ENCODE measurements at regions not wholly inside any gene's neighbourhood (a gene's known extent, or its start where the extent isn't known, plus 50 kb on each side); places are given as distances from the start of the nearest gene placed in this dataset.

GRCh38 chr1:58000116-58000515 is 546.4 kb downstream of the OMA1 start:
- H3K36me3 Mint-ChIP-seq (ENCODE audit: low read depth), result no peaks in the 10 kb centered on the region
- peaks cover 43% of the 10 kb centered on the region for H3K9me3 Mint-ChIP-seq
- DNase-seq, result no peak
- no peak overlapping the region for H3K4me3 Mint-ChIP-seq
- TF ChIP-seq CTCF (IDR thresholded peaks at IDR 0.05), result no peak
- no peaks in the 10 kb centered on the region; the same call in 1 of the 2 replicates for H3K27me3 Mint-ChIP-seq (ENCODE audit: insufficient read depth)
- no peak overlapping the region for H3K27ac Mint-ChIP-seq
- H3K4me1 Mint-ChIP-seq (ENCODE audit: low read depth), result no peaks in the 10 kb centered on the region

GRCh38 chr1:57996400-57996799 is 550.1 kb downstream of the OMA1 start:
- TF ChIP-seq CTCF (IDR thresholded peaks at IDR 0.05), result no peak
- Mint-ChIP-seq H3K27me3 (ENCODE audit: insufficient read depth) (no peaks in the 10 kb centered on the region), H3K36me3 (ENCODE audit: low read depth) (peaks cover 6% of the 10 kb centered on the region; the same call in 1 of the 2 replicates), H3K9me3 (peaks cover 41% of the 10 kb centered on the region), H3K27ac (no peak overlapping the region), H3K4me1 (ENCODE audit: low read depth) (no peaks in the 10 kb centered on the region), H3K4me3 (no peak overlapping the region)
- no peak for DNase-seq

- no peak overlapping the region for H3K4me3 Mint-ChIP-seq
- no peak for TF ChIP-seq CTCF (IDR thresholded peaks at IDR 0.05)
- H3K9me3 Mint-ChIP-seq, result peaks cover 47% of the 10 kb centered on the region
- H3K27ac Mint-ChIP-seq, result no peak overlapping the region
- no peaks in the 10 kb centered on the region for H3K27me3 Mint-ChIP-seq (ENCODE audit: insufficient read depth)
- H3K36me3 Mint-ChIP-seq (ENCODE audit: low read depth), result peaks cover 12% of the 10 kb centered on the region; the same call in 1 of the 2 replicates
- no peak for DNase-seq
- H3K4me1 Mint-ChIP-seq (ENCODE audit: low read depth), result no peaks in the 10 kb centered on the region
Measured at GRCh38 chr1:57991289-57991688, 555.2 kb downstream of the OMA1 start.

GRCh38 chr1:57989877-57990276 is 556.6 kb downstream of the OMA1 start:
- Mint-ChIP-seq H3K4me3 (no peak overlapping the region), H3K9me3 (peaks cover 50% of the 10 kb centered on the region), H3K27me3 (ENCODE audit: insufficient read depth) (no peaks in the 10 kb centered on the region), H3K36me3 (ENCODE audit: low read depth) (peaks cover 11% of the 10 kb centered on the region; the same call in 1 of the 2 replicates), H3K4me1 (ENCODE audit: low read depth) (no peaks in the 10 kb centered on the region), H3K27ac (no peak overlapping the region)
- DNase-seq, result no peak
- no peak for TF ChIP-seq CTCF (IDR thresholded peaks at IDR 0.05)

GRCh38 chr1:57987523-57987922 is 559.0 kb downstream of the OMA1 start:
- peaks cover 7% of the 10 kb centered on the region; the same call in 1 of the 2 replicates for H3K36me3 Mint-ChIP-seq (ENCODE audit: low read depth)
- DNase-seq, result no peak
- H3K27me3 Mint-ChIP-seq (ENCODE audit: insufficient read depth), result no peaks in the 10 kb centered on the region
- no peaks in the 10 kb centered on the region for H3K4me1 Mint-ChIP-seq (ENCODE audit: low read depth)
- no peak for TF ChIP-seq CTCF (IDR thresholded peaks at IDR 0.05)
- no peak overlapping the region for H3K27ac Mint-ChIP-seq
- H3K9me3 Mint-ChIP-seq, result peaks cover 58% of the 10 kb centered on the region
- H3K4me3 Mint-ChIP-seq, result no peak overlapping the region

GRCh38 chr1:57986432-57986831 is 560.1 kb downstream of the OMA1 start:
- Mint-ChIP-seq H3K27me3 (ENCODE audit: insufficient read depth) (no peaks in the 10 kb centered on the region), H3K4me1 (ENCODE audit: low read depth) (no peaks in the 10 kb centered on the region), H3K4me3 (no peak overlapping the region), H3K9me3 (peaks cover 53% of the 10 kb centered on the region), H3K36me3 (ENCODE audit: low read depth) (peaks cover 7% of the 10 kb centered on the region; the same call in 1 of the 2 replicates), H3K27ac (no peak overlapping the region)
- no peak for DNase-seq
- no peak for TF ChIP-seq CTCF (IDR thresholded peaks at IDR 0.05)

All from HFFc6 (cell line).